ENCODE measurements at regions not wholly inside any gene's neighbourhood (a gene's known extent, or its start where the extent isn't known, plus 50 kb on each side); places are given as distances from the start of the nearest gene placed in this dataset.

DNA sequence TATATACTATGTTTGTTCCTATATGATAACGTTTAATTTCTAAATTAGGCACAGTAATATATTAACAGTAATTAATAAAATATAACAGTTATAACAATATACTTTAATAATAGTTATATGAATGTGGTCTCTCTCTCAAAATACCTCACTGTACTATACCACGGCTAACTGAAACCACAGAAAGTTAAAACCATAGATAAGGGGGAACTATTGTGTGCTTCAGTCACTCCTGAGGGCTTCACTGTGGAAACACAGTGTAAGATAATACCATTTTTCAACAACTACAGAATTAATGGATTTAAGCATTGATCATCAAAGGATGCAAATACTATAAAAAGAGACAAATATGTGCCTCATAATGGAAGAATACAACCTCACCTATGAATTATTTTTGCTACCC, 266.4 kb upstream of the RGS6 start:
- no peak overlapping the region for H3K23ac ChIP-seq (ENCODE audit: low read length)
- H3K79me2 ChIP-seq (ENCODE audit: control insufficient read depth, insufficient read depth, low read length, poor library complexity), result no peaks in the 10 kb centered on the region
- H3K18ac ChIP-seq (ENCODE audit: low read length), result no peak overlapping the region
- H3K27me3 ChIP-seq (ENCODE audit: insufficient read depth, low read length), result no peaks in the 10 kb centered on the region
- H2AFZ ChIP-seq (ENCODE audit: insufficient read depth, low read length, poor library complexity), result no peak overlapping the region
- no peaks in the 10 kb centered on the region for H3K9me3 ChIP-seq (ENCODE audit: insufficient read depth, low read depth, low read length)
- H3K4me1 ChIP-seq (ENCODE audit: control insufficient read depth in 1 of 2, insufficient read depth in 2 of 2, low read length in 2 of 2), result peaks cover 5 to 6% of the 10 kb centered on the region in 2 experiments
- no peak overlapping the region for H2AK5ac ChIP-seq (ENCODE audit: low read length)
- H4K12ac ChIP-seq (ENCODE audit: low read depth, low read length), result no peak overlapping the region
- no peak overlapping the region for H3K9ac ChIP-seq (ENCODE audit: low read length)
- H3K4me2 ChIP-seq (ENCODE audit: low read length), result no peak overlapping the region
- H4K91ac ChIP-seq (ENCODE audit: low read depth, low read length), result no peak overlapping the region
- H3K27ac ChIP-seq (ENCODE audit: low read depth, low read length), result no peak overlapping the region
- no peak overlapping the region for H3K4me3 ChIP-seq (ENCODE audit: low read depth, low read length)
- H2BK120ac ChIP-seq (ENCODE audit: insufficient read depth, low read length, poor library complexity), result no peak overlapping the region
- DNase-seq, result no peak
- no peak overlapping the region for H4K8ac ChIP-seq (ENCODE audit: low read depth, low read length)
- H3K14ac ChIP-seq (ENCODE audit: low read length), result no peak overlapping the region
- no peaks in the 10 kb centered on the region for H3K79me1 ChIP-seq (ENCODE audit: low read length)
- no peak overlapping the region for H2BK5ac ChIP-seq (ENCODE audit: low read depth, low read length, poor library complexity)
- no peak overlapping the region for H2BK12ac ChIP-seq (ENCODE audit: low read length)
- H3K4ac ChIP-seq (ENCODE audit: low read depth, low read length), result no peak overlapping the region
- no CpG with 5 or more reads among the region's 2 CpGs for WGBS (ENCODE audit: extremely low coverage, insufficient coverage, insufficient read length)
- peaks cover 2 to 4% of the 10 kb centered on the region in 2 experiments for H3K36me3 ChIP-seq (ENCODE audit: control insufficient read depth in 1 of 2, insufficient read depth in 2 of 2, low read length in 2 of 2)

DNA sequence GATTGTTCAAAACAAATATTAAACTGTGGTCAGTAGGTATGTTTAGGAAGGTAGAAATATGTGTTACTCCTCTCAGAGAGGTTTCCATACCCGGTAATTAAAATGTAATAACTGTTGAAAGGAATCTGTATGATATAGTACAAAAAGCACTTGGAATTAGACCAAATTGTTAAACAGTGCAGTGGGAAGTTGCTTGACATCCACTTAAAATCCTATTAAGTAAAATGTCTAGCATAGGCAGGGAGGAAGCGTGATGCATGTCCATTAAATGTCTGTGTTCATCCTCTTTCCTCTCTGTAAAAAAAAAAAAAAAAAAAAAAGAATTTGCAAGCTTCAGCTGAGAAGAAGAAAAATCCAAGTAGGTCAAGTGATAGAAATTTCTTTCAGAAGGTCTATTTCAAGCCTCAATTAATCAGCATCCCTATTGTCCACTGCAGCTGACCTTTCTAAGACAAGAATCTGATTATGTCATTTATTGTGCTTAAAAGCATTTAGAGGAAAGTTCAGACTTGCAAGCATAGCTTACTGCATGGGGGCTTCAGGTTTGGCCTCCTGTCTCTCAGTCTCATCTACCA, 265.6 kb upstream of the RGS6 start:
- no peak overlapping the region for H3K4ac ChIP-seq (ENCODE audit: low read depth, low read length)
- no peak overlapping the region for H2BK12ac ChIP-seq (ENCODE audit: low read length)
- no peak overlapping the region for H3K4me2 ChIP-seq (ENCODE audit: low read length)
- H2AK5ac ChIP-seq (ENCODE audit: low read length), result no peak overlapping the region
- no peak overlapping the region for H4K91ac ChIP-seq (ENCODE audit: low read depth, low read length)
- no peak overlapping the region for H2BK120ac ChIP-seq (ENCODE audit: insufficient read depth, low read length, poor library complexity)
- DNase-seq, result no peak
- H3K23ac ChIP-seq (ENCODE audit: low read length), result no peak overlapping the region
- H3K36me3 ChIP-seq (ENCODE audit: control insufficient read depth in 1 of 2, insufficient read depth in 2 of 2, low read length in 2 of 2), result peaks cover 4 to 5% of the 10 kb centered on the region in 2 experiments
- H3K27me3 ChIP-seq (ENCODE audit: insufficient read depth, low read length), result no peaks in the 10 kb centered on the region
- no peak overlapping the region for H3K14ac ChIP-seq (ENCODE audit: low read length)
- H3K18ac ChIP-seq (ENCODE audit: low read length), result no peak overlapping the region
- no peak overlapping the region for H3K9ac ChIP-seq (ENCODE audit: low read length)
- H3K27ac ChIP-seq (ENCODE audit: low read depth, low read length), result no peak overlapping the region
- H4K8ac ChIP-seq (ENCODE audit: low read depth, low read length), result no peak overlapping the region
- H3K79me1 ChIP-seq (ENCODE audit: low read length), result no peaks in the 10 kb centered on the region
- H2BK5ac ChIP-seq (ENCODE audit: low read depth, low read length, poor library complexity), result no peak overlapping the region
- no peak overlapping the region for H4K12ac ChIP-seq (ENCODE audit: low read depth, low read length)
- H2AFZ ChIP-seq (ENCODE audit: insufficient read depth, low read length, poor library complexity), result no peak overlapping the region
- no peaks in the 10 kb centered on the region for H3K9me3 ChIP-seq (ENCODE audit: insufficient read depth, low read depth, low read length)
- H3K79me2 ChIP-seq (ENCODE audit: control insufficient read depth, insufficient read depth, low read length, poor library complexity), result no peaks in the 10 kb centered on the region
- no peak overlapping the region for H3K4me3 ChIP-seq (ENCODE audit: low read depth, low read length)
- WGBS (ENCODE audit: extremely low coverage, insufficient coverage, insufficient read length), result no CpG with 5 or more reads among the region's 2 CpGs
- peaks cover 5 to 6% of the 10 kb centered on the region in 2 experiments for H3K4me1 ChIP-seq (ENCODE audit: control insufficient read depth in 1 of 2, insufficient read depth in 2 of 2, low read length in 2 of 2)

DNA sequence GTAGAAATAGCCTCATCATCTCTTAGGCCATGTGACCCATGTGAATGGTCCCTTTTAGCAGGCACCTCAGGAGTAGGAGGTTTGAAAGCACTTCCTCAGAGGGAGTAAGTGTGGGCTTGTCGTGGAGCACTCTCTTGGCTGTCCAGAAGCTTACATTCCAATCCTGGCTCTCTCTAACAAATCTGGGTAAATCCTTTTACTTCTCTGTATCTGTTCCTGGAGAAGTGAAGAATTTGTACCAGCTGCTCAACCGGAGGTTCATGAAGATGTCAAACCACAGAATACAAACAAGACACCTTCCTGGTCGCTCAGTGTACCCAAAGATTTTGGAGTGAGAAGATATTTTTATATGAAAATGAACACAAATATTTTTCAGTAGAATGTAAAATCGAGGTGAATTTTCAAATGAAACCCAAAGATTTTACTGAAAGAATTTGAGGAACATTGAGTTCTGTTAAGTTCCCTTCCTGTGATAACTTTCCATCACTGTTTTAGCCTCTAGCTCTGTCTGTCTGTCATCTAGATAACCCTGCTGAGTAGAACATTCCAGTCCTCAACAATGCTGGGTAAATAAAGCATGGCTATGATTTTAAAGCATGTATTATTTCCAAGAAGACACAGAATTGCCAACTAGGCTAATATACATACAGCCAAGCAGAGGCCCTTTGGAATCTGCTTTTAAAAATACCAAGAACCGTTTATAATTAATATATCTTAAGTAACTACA, 263.9 kb upstream of the RGS6 start:
- Histone ChIP-seq H2AFZ (ENCODE audit: insufficient read depth, low read length, poor library complexity) (no peak overlapping the region), H3K27ac (ENCODE audit: low read depth, low read length) (no peak overlapping the region), H3K79me2 (ENCODE audit: control insufficient read depth, insufficient read depth, low read length, poor library complexity) (no peaks in the 10 kb centered on the region), H3K4me2 (ENCODE audit: low read length) (no peak overlapping the region), H2AK5ac (ENCODE audit: low read length) (no peak overlapping the region), H3K79me1 (ENCODE audit: low read length) (no peaks in the 10 kb centered on the region), H4K12ac (ENCODE audit: low read depth, low read length) (no peak overlapping the region), H2BK12ac (ENCODE audit: low read length) (no peak overlapping the region), H3K14ac (ENCODE audit: low read length) (no peak overlapping the region), H3K36me3 (ENCODE audit: control insufficient read depth in 1 of 2, insufficient read depth in 2 of 2, low read length in 2 of 2) (peaks cover 7 to 13% of the 10 kb centered on the region in 2 experiments), H4K8ac (ENCODE audit: low read depth, low read length) (no peak overlapping the region), H2BK120ac (ENCODE audit: insufficient read depth, low read length, poor library complexity) (no peak overlapping the region), H3K4me3 (ENCODE audit: low read depth, low read length) (no peak overlapping the region), H4K91ac (ENCODE audit: low read depth, low read length) (no peak overlapping the region), H3K9ac (ENCODE audit: low read length) (no peak overlapping the region), H3K9me3 (ENCODE audit: insufficient read depth, low read depth, low read length) (peaks cover 2% of the 10 kb centered on the region), H3K27me3 (ENCODE audit: insufficient read depth, low read length) (no peaks in the 10 kb centered on the region), H3K23ac (ENCODE audit: low read length) (no peak overlapping the region), H2BK5ac (ENCODE audit: low read depth, low read length, poor library complexity) (no peak overlapping the region), H3K4me1 (ENCODE audit: control insufficient read depth in 1 of 2, insufficient read depth in 2 of 2, low read length in 2 of 2) (peaks cover 2 to 6% of the 10 kb centered on the region in 2 experiments), H3K18ac (ENCODE audit: low read length) (no peak overlapping the region), H3K4ac (ENCODE audit: low read depth, low read length) (no peak overlapping the region)
- no CpG with 5 or more reads among the region's 5 CpGs for WGBS (ENCODE audit: extremely low coverage, insufficient coverage, insufficient read length)
- DNase-seq, result no peak

DNA sequence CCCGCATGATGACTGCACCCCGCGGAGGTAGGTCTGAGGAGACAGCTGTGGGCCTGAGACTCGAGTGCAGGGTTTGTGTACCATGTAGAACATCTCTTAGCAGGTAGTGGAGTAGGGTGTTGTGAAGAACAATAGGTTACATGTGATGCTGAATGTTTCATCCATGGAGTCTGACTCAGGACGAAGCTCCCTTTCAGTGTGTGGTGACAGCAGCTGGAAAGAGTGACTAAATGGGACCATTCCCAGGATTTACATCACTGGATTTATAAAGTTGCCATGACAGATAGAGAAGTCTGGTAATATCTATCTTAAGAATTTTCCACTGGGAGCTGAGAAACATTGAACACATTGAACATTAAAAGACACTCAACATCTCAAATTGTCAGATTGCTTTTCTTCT, 259.6 kb upstream of the RGS6 start:
- Histone ChIP-seq H3K79me2 (ENCODE audit: control insufficient read depth, insufficient read depth, low read length, poor library complexity) (no peaks in the 10 kb centered on the region), H3K4me2 (ENCODE audit: low read length) (no peak overlapping the region), H3K4ac (ENCODE audit: low read depth, low read length) (no peak overlapping the region), H3K14ac (ENCODE audit: low read length) (no peak overlapping the region), H3K4me1 (ENCODE audit: control insufficient read depth in 1 of 2, insufficient read depth in 2 of 2, low read length in 2 of 2) (peaks cover 2 to 4% of the 10 kb centered on the region in 2 experiments), H2BK12ac (ENCODE audit: low read length) (no peak overlapping the region), H3K79me1 (ENCODE audit: low read length) (no peaks in the 10 kb centered on the region), H2BK5ac (ENCODE audit: low read depth, low read length, poor library complexity) (no peak overlapping the region), H4K8ac (ENCODE audit: low read depth, low read length) (no peak overlapping the region), H4K91ac (ENCODE audit: low read depth, low read length) (no peak overlapping the region), H4K12ac (ENCODE audit: low read depth, low read length) (no peak overlapping the region), H2AK5ac (ENCODE audit: low read length) (no peak overlapping the region), H3K18ac (ENCODE audit: low read length) (no peak overlapping the region), H2BK120ac (ENCODE audit: insufficient read depth, low read length, poor library complexity) (no peak overlapping the region), H3K23ac (ENCODE audit: low read length) (no peak overlapping the region), H3K36me3 (ENCODE audit: control insufficient read depth in 1 of 2, insufficient read depth in 2 of 2, low read length in 2 of 2) (peaks cover 7 to 15% of the 10 kb centered on the region in 2 experiments), H3K4me3 (ENCODE audit: low read depth, low read length) (no peak overlapping the region), H2AFZ (ENCODE audit: insufficient read depth, low read length, poor library complexity) (no peak overlapping the region), H3K27me3 (ENCODE audit: insufficient read depth, low read length) (no peaks in the 10 kb centered on the region), H3K9me3 (ENCODE audit: insufficient read depth, low read depth, low read length) (peaks cover 2% of the 10 kb centered on the region), H3K9ac (ENCODE audit: low read length) (no peak overlapping the region), H3K27ac (ENCODE audit: low read depth, low read length) (no peak overlapping the region)
- DNase-seq, result no peak
- WGBS (ENCODE audit: extremely low coverage, insufficient coverage, insufficient read length), result no CpG with 5 or more reads among the region's 5 CpGs
